ENCODE measurements at regions not wholly inside any gene's neighbourhood (a gene's known extent, or its start where the extent isn't known, plus 50 kb on each side); places are given as distances from the start of the nearest gene placed in this dataset.
"Not testable (repeated sequence)": the region's sequence is repeated elsewhere in the genome, so short reads cannot be mapped to it uniquely, and the experiment has no call there.

- no peak for DNase-seq (ENCODE audit: low spot score)
Observed at GRCh38 chr3:194045919-194046318, 90.0 kb upstream of the HES1 start.

GRCh38 chr3:194046531-194046930 is 89.4 kb upstream of the HES1 start:
- no peak for DNase-seq (ENCODE audit: low spot score)

GRCh38 chr3:194046995-194047645 is 88.8 kb upstream of the HES1 start:
- DNase-seq (ENCODE audit: low spot score), result no peak

- no peak for DNase-seq (ENCODE audit: low spot score)
Observed at GRCh38 chr3:194049394-194049793, 86.6 kb upstream of the HES1 start.

- DNase-seq (ENCODE audit: low spot score), result no peak
Observed at GRCh38 chr3:194050782-194051320, 85.1 kb upstream of the HES1 start.

- DNase-seq (ENCODE audit: low spot score), result no peak
Observed at GRCh38 chr3:194051366-194052149, 84.4 kb upstream of the HES1 start.

GRCh38 chr3:194053136-194053535 is 82.8 kb upstream of the HES1 start:
- no peak for DNase-seq (ENCODE audit: low spot score)

GRCh38 chr3:194054016-194054415 is 81.9 kb upstream of the HES1 start:
- DNase-seq (ENCODE audit: low spot score), result no peak

- no peak for DNase-seq (ENCODE audit: low spot score)
Observed at GRCh38 chr3:194054540-194054939, 81.4 kb upstream of the HES1 start.

GRCh38 chr3:194054961-194055360 is 81.0 kb upstream of the HES1 start:
- DNase-seq (ENCODE audit: low spot score), result no peak

- not testable (repeated sequence) for DNase-seq (ENCODE audit: low spot score)
Observed at GRCh38 chr3:194056323-194056722, 79.6 kb upstream of the HES1 start.

GRCh38 chr3:194056731-194057415 is 79.1 kb upstream of the HES1 start:
- no peak for DNase-seq (ENCODE audit: low spot score)

- DNase-seq (ENCODE audit: low spot score), result no peak
Observed at GRCh38 chr3:194057570-194058188, 78.3 kb upstream of the HES1 start.

GRCh38 chr3:194058189-194058571 is 77.8 kb upstream of the HES1 start:
- DNase-seq (ENCODE audit: low spot score), result peak; percentile 57

- DNase-seq (ENCODE audit: low spot score), result no peak
Observed at GRCh38 chr3:194058753-194059152, 77.2 kb upstream of the HES1 start.

- DNase-seq (ENCODE audit: low spot score), result no peak
Observed at GRCh38 chr3:194061421-194062030, 74.4 kb upstream of the HES1 start.

GRCh38 chr3:194062830-194063229 is 73.1 kb upstream of the HES1 start:
- DNase-seq (ENCODE audit: low spot score), result no peak

- DNase-seq (ENCODE audit: low spot score), result no peak
Observed at GRCh38 chr3:194064380-194065332, 71.3 kb upstream of the HES1 start.

- DNase-seq (ENCODE audit: low spot score), result not testable (repeated sequence)
Observed at GRCh38 chr3:194067327-194067726, 68.6 kb upstream of the HES1 start.

- no peak for DNase-seq (ENCODE audit: low spot score)
Observed at GRCh38 chr3:194067949-194068362, 68.0 kb upstream of the HES1 start.

Data from germinal center (tissue), 1 donor.